GM23338 (cell line): ENCODE measurements at regions not wholly inside any gene's neighbourhood (a gene's known extent, or its start where the extent isn't known, plus 50 kb on each side); places are given as distances from the start of the nearest gene placed in this dataset.

Experiments
- ATAC-seq: fragments of 200-7000 bp; cut with Tn5 transposase; 3 replicates; pipeline ENCODE4 v1.9.1; 2020
- DNase-seq: peaks from one replicate; pipeline ENCODE4 v3.0.0-alpha.2; 2015; ENCODE audit warnings: low spot score
- H2AFZ ChIP-seq: fragments of 200-600 bp; sonication (generic); 2 replicates; pipeline ENCODE4 v1.8.0; 2016; ENCODE audit warnings: antibody characterized with exemption, mild to moderate bottlenecking, moderate library complexity
- H3F3A ChIP-seq: fragments of 200-600 bp; sonication (generic); replicated peaks from 2 replicates; pipeline ENCODE4 v1.8.0; 2017; ENCODE audit warnings: antibody characterized with exemption, mixed run types, low read depth
- H3K27ac ChIP-seq: fragments of 200-600 bp; sonication (generic); 2 replicates; pipeline ENCODE4 v1.6.1; 2016; ENCODE audit warnings: low read depth
- H3K27me3 ChIP-seq: fragments of 200-600 bp; sonication (generic); 2 replicates; pipeline ENCODE4 v1.8.0; 2016; ENCODE audit warnings: mild to moderate bottlenecking, mixed run types, moderate library complexity; ENCODE audit not compliant: insufficient read depth
- H3K36me3 ChIP-seq: fragments of 200-600 bp; sonication (generic); 2 replicates; pipeline ENCODE4 v1.8.0; 2016; ENCODE audit warnings: mild to moderate bottlenecking; ENCODE audit not compliant: insufficient read depth
- H3K4me1 ChIP-seq: fragments of 200-600 bp; sonication (generic); 2 replicates; pipeline ENCODE4 v1.8.0; 2016; ENCODE audit warnings: mild to moderate bottlenecking, moderate library complexity; ENCODE audit not compliant: insufficient read depth
- H3K4me2 ChIP-seq: fragments of 200-600 bp; sonication (generic); 2 replicates; pipeline ENCODE4 v1.7.1; 2017; ENCODE audit warnings: mixed run types
- H3K4me3 ChIP-seq: fragments of 200-600 bp; sonication (generic); 2 replicates; pipeline ENCODE4 v1.6.1; 2016; ENCODE audit warnings: mixed run types
- H3K79me2 ChIP-seq: fragments of 200-600 bp; sonication (generic); replicated peaks from 2 replicates; pipeline ENCODE4 v1.8.0; 2017; ENCODE audit warnings: mild to moderate bottlenecking; ENCODE audit not compliant: insufficient read depth
- H3K9me2 ChIP-seq: fragments of 200-600 bp; sonication (generic); 2 replicates; pipeline ENCODE4 v1.8.0; 2017; ENCODE audit not compliant: insufficient read depth
- H4K20me1 ChIP-seq: fragments of 200-600 bp; sonication (generic); replicated peaks from 2 replicates; pipeline ENCODE4 v1.8.0; 2017; ENCODE audit warnings: mild to moderate bottlenecking; ENCODE audit not compliant: insufficient read depth
- H3K27ac Mint-ChIP-seq: 2 replicates; pipeline ENCODE4 v1.8.0; 2020; ENCODE audit warnings: inconsistent platforms, mild to moderate bottlenecking, moderate library complexity, mixed read lengths
- H3K27me3 Mint-ChIP-seq: 3 replicates; pipeline ENCODE4 v1.8.0; 2022; ENCODE audit warnings: low read depth, mild to moderate bottlenecking, moderate library complexity, mixed read lengths, inconsistent platforms; ENCODE audit not compliant: insufficient read depth, poor library complexity
- H3K36me3 Mint-ChIP-seq: 3 replicates; pipeline ENCODE4 v1.8.0; 2021; ENCODE audit warnings: low read depth, mild to moderate bottlenecking, inconsistent platforms, moderate library complexity, mixed read lengths
- H3K4me1 Mint-ChIP-seq: 3 replicates; pipeline ENCODE4 v1.8.0; 2020; ENCODE audit warnings: mild to moderate bottlenecking, inconsistent platforms, mixed read lengths
- H3K4me3 Mint-ChIP-seq: 3 replicates; pipeline ENCODE4 v1.8.0; 2021; ENCODE audit warnings: moderate library complexity, mild to moderate bottlenecking, inconsistent platforms, mixed read lengths
- H3K9me3 Mint-ChIP-seq: 3 replicates; pipeline ENCODE4 v1.8.0; 2020; ENCODE audit warnings: moderate library complexity, mild to moderate bottlenecking, inconsistent platforms, mixed read lengths
- CREB1 ChIP-seq: fragments of 250-450 bp; sonication (Bioruptor Pico); IDR thresholded peaks from 2 replicates; pipeline ENCODE4 v1.5.0; 2020; ENCODE audit warnings: low read depth, mild to moderate bottlenecking, moderate library complexity
- CTCF ChIP-seq, 2 experiments: fragments of 200-600 bp in 1 of 2; sonication (generic) in 1 of 2; conservative IDR thresholded peaks; 2 replicates each; pipeline versions ENCODE4 v1.5.1 to v1.6.1; 2016 to 2017; ENCODE audit warnings: antibody characterized with exemption in 2 of 2, low read depth in 2 of 2, mild to moderate bottlenecking in 2 of 2, moderate library complexity in 1 of 2
- ETS1 ChIP-seq: IDR thresholded peaks from 2 replicates; pipeline ENCODE4 v1.6.1; 2016; ENCODE audit warnings: antibody characterized with exemption
- EZH2 ChIP-seq: fragments of 200-600 bp; sonication (generic); IDR thresholded peaks from one replicate; pipeline ENCODE4 v1.8.0; 2017; ENCODE audit warnings: antibody characterized with exemption, mild to moderate bottlenecking, low read depth; ENCODE audit not compliant: unreplicated experiment
- EZH2phosphoT487 ChIP-seq: fragments of 200-600 bp; sonication (generic); IDR thresholded peaks from one replicate; pipeline ENCODE4 v1.8.1; 2018; ENCODE audit warnings: antibody characterized with exemption; ENCODE audit not compliant: unreplicated experiment
- JUNB ChIP-seq: IDR thresholded peaks from one replicate; pipeline ENCODE4 v1.6.1; 2016; ENCODE audit warnings: antibody characterized with exemption; ENCODE audit not compliant: unreplicated experiment
- NANOG ChIP-seq: IDR thresholded peaks from 2 replicates; pipeline ENCODE4 v1.6.1; 2016; ENCODE audit warnings: antibody characterized with exemption, borderline replicate concordance
- POLR2AphosphoS5 ChIP-seq: IDR thresholded peaks from 2 replicates; pipeline ENCODE4 v1.6.1; 2016; ENCODE audit warnings: antibody characterized with exemption, low read depth
- REST ChIP-seq: IDR thresholded peaks from one replicate; pipeline ENCODE4 v1.6.1; 2018; ENCODE audit warnings: antibody characterized with exemption; ENCODE audit not compliant: unreplicated experiment
- STAT1 ChIP-seq: IDR thresholded peaks from one replicate; pipeline ENCODE4 v1.6.1; 2016; ENCODE audit warnings: antibody characterized with exemption; ENCODE audit not compliant: unreplicated experiment
- ZNF114 ChIP-seq: fragments of 250-450 bp; sonication (Bioruptor Pico); IDR thresholded peaks from 2 replicates; pipeline ENCODE4 v1.5.0; 2020; ENCODE audit warnings: mild to moderate bottlenecking, moderate library complexity
- ZNF331 ChIP-seq: fragments of 250-450 bp; sonication (Bioruptor Pico); IDR thresholded peaks from 2 replicates; pipeline ENCODE4 v1.5.0; 2020; ENCODE audit warnings: low read depth, mild to moderate bottlenecking, moderate library complexity
- ZNF462 ChIP-seq: fragments of 250-450 bp; sonication (Bioruptor Pico); IDR thresholded peaks from 2 replicates; pipeline ENCODE4 v1.5.0; 2020; ENCODE audit warnings: mild to moderate bottlenecking, moderate library complexity

- no peak overlapping the region for H3K27ac Mint-ChIP-seq
These were observed 470.0 kb upstream of the FSIP2 start for GRCh38 chr2:185268651-185269050.

More at GRCh38 chr2:185268651-185269050, 470.0 kb upstream of the FSIP2 start:
- Histone ChIP-seq H3K27me3 (no peaks in the 10 kb centered on the region), H3F3A (no peaks in the 10 kb centered on the region), H3K79me2 (no peaks in the 10 kb centered on the region), H3K4me2 (no peak overlapping the region), H3K9me2 (no peaks in the 10 kb centered on the region), H4K20me1 (no peaks in the 10 kb centered on the region), H3K36me3 (no peaks in the 10 kb centered on the region), H3K27ac (no peak overlapping the region), H2AFZ (no peak overlapping the region), H3K4me3 (no peak overlapping the region), H3K4me1 (no peaks in the 10 kb centered on the region)
- Mint-ChIP-seq H3K4me1 (peaks cover 18% of the 10 kb centered on the region; the same call in 2 of the 3 replicates), H3K4me3 (no peak overlapping the region), H3K27me3 (no peaks in the 10 kb centered on the region), H3K9me3 (peaks cover 13% of the 10 kb centered on the region), H3K36me3 (peaks cover 23% of the 10 kb centered on the region; the same call in 2 of the 3 replicates)
- DNase-seq (no peak), ATAC-seq (no peak)
- TF ChIP-seq CREB1 (CRISPR knock-in tag) (no peak), NANOG (no peak), ZNF462 (CRISPR knock-in tag) (no peak), POLR2AphosphoS5 (no peak), JUNB (no peak), STAT1 (no peak), ZNF114 (CRISPR knock-in tag) (no peak), EZH2phosphoT487 (no peak), EZH2 (no peak), ZNF331 (no peak), ETS1 (no peak), REST (no peak), CTCF (conservative IDR thresholded peaks at IDR 0.05; ENCODE audit: low read depth in 2 of 2) (no peak)
